GM21423 (cell line): ENCODE measurements at regions not wholly inside any gene's neighbourhood (a gene's known extent, or its start where the extent isn't known, plus 50 kb on each side); places are given as distances from the start of the nearest gene placed in this dataset.

Source experiments
- ATAC-seq: cut with Tn5 transposase; IDR thresholded peaks from one replicate; pipeline ENCODE4 v1.9.1; 2021; ENCODE audit warnings: mild to moderate bottlenecking, moderate library complexity; ENCODE audit not compliant: unreplicated experiment

GRCh38 chr2:174669336-174669735, 71.7 kb upstream of the WIPF1 start:
- no peak for ATAC-seq

GRCh38 chr2:174668075-174668474, 70.5 kb upstream of the WIPF1 start:
- no peak for ATAC-seq

DNA sequence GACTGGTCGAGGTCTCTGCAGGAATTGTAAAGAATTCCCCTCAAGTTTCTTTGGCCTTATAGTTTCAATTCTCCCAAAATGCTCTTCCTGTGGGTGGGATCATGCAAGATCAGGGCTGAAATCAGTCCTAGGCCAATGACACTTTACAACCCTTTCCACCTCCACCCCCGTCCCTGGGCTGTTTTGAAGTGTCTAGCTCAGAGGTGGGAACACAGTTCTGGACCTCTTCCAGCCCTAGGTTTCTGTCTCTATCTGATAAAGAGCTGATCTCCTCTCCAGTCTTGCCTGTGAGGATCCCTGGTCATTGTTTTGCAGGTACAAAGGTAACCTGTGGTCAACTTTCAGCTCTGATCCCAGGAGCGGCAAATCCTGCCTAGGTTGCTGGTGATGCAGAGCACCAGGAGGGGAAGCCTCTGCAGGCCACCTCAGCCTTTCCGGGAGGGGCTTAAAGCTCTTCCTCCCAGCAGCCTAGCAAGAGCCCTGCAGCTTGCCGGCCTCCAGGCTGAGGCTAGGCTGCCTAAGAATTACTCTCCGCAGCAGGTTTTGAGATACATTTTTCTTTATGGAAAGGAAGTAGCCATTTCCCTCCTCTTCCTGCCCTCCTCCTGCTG, 69.8 kb upstream of the WIPF1 start:
- ATAC-seq: no peak

DNA sequence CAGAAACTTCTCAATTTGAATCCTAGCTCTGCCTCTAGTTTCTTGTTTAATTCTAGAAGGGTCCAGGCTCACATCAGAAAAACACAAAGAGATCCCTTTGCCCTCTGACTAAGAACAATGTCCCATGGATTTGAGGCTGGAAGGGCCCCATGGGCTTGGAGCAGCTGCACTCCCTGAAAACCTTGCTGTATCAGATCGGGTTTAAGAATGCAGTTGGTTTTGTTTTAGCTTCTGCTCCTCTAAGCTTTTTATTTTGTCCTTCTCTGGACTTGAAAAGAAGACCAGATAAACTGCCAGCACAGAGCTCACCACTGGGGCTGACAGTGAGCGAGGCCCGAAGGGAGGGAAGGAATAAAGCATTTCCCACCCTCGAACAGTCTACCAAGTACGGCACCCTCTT, 69.2 kb upstream of the WIPF1 start:
- no peak for ATAC-seq

DNA sequence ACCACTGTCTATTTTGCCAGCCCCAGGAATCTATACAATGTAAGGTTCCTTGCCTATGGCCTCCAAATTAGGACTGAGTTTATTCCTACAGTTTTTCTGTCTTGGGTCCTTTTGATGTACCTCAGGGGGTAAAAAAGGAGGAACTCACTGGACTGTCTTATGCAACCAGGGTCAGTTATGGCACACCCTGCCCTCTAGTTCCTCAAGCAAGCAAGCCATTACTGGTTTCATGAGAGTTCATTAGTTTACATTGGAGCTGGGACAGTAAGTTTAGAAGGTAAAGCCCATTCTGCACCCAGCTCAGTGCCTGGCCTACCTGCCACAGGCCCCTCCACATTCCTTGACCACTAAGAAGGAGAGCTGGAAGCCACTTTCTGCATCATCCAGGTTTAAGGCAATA, 68.7 kb upstream of the WIPF1 start:
- no peak for ATAC-seq

GRCh38 chr2:174664084-174664759, 66.6 kb upstream of the WIPF1 start:
- no peak for ATAC-seq

DNA sequence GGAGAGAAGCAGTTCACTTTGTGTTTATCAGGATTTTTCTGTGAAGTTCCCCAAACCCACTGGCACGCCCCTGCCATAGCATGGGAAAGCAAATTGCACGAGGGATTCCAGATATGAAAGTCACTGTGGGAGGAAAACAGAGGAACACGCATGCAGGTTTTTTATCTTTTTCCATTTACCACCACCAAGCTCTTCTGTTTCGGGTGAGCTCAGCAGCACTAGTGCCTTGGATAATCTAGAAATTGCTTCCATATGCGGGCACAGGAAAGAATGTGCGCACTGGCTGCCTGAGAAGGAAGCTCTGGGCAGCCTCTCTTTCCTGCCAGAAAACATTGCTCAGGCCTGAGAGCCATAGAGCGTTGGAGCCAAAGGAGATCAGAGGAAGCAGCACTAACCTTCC, 65.9 kb upstream of the WIPF1 start:
- ATAC-seq: no peak

- no peak for ATAC-seq
Measured at GRCh38 chr2:174662859-174663258, 65.3 kb upstream of the WIPF1 start.

GRCh38 chr2:174662459-174662858, 64.9 kb upstream of the WIPF1 start:
- no peak for ATAC-seq

GRCh38 chr2:174660984-174661675, 63.5 kb upstream of the WIPF1 start:
- no peak for ATAC-seq

DNA sequence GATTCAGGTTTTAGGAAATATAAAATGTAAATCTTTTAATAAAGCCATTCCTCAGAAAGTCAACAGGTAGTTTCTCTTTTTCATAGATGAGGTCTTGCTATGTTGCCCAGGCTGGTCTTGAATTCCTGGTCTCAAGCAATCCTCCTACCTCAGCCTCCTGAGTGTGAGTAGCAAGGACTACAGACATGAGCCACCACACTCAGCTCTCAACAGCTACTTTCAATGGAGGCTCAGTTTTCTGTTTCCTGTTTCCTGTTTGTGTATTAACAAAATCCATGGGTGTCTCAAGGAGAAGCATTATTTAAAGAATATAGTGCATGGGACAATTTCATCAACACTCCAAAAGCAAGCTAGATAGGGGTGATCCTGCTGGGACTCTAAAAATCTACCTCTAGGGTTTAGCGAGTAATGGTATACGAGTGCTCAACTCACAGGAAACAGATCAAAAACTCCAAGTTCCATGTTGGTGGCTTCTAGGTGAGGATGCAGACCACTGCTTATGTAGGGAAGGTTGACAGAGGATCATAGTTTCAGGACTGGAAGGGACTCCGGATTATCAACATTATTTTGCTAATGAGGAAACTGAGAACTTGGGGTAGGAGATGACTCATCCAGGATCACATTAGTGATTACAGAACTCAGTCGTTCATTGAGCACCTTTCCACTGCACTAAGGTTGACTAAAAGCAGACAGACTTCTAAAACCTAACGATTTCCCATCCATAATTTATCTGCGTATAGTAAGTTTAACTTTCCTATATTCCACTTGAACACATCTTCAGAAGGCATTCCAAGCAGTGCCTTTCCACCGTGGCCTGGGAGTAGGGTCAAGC, 61.7 kb upstream of the WIPF1 start:
- no peak for ATAC-seq

DNA sequence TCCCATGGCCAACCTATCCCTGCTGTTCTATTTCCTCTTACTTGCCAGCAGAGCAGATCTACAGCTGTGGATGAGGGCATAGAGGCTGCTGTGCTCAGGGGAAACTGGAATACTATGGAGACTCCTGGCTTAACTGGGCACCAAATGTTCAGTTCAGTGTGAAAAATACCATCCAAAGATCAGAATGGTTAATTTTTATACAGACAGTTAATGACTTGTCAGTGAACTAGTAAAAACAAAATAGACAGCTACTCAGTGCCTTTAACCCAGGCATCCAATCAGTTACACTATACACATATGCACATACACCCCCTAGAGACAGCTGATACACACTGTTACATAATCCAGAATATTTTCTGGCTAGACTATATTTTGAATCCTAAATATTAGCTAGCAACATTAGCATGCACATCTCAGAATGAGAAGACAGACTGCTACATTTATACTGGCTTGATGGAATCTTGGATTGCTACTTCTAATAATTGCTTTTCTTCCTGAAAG, 59.1 kb upstream of the WIPF1 start:
- no peak for ATAC-seq

DNA sequence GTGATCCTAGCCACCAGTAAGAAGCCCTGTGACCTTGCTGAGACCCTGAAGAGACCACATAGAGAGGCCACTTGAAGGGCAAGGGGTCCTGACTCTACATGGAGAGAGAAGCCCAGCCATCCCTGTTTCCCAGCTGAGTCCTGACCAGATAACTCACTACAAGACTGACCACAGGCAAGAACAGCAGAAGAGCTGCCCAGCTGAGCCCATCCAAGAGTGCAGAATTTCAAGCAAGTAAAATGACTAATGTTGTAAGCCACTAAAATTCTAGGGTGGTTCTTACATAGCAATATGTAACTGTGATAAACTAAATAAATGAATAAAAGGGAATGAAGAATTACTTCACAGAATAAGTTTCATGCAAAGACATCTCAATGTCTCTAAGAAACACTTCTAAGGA, 58.4 kb upstream of the WIPF1 start:
- no peak for ATAC-seq

GRCh38 chr2:174654419-174654941, 56.9 kb upstream of the WIPF1 start:
- no peak for ATAC-seq

DNA sequence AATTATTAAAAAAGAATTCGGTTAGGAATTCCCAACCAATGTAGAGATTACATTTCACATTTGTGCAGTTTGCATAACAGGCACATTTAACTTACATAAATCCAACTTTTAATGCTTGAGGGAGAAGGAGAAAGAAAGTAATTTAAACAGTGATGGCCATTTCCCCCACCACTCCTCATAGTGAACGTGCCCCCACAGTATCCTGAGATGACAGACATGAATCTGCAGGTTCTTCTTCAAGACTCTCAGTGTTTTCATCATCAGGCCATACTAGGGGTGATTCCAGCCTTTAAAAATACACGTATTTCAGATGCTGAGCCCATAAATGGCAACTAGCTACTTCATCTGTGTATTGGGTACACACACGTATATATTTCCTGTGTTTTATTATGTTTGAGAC, 51.3 kb upstream of the WIPF1 start:
- no peak for ATAC-seq
